SK-N-SH (cell line): ENCODE measurements at regions not wholly inside any gene's neighbourhood (a gene's known extent, or its start where the extent isn't known, plus 50 kb on each side); places are given as distances from the start of the nearest gene placed in this dataset.

Experiments
- CTCF ChIA-PET: fragments of 300-600, 350-600 bp; formaldehyde crosslinking; extraction: SDS; loops from one replicate; lab custom pipeline; 2021; lab: Yijun Ruan, JAX
- POLR2A ChIA-PET: fragments of 350-600 bp; sonication (Branson Sonifier 250); formaldehyde crosslinking; extraction: SDS; loops from one replicate; lab custom pipeline; 2020; ENCODE audit warnings: antibody characterized with exemption, inconsistent platforms; lab: Yijun Ruan, JAX
- DNase-seq: peaks from one replicate; pipeline ENCODE4 v3.0.0; 2012
- H2AFZ ChIP-seq: fragments of 200-600 bp; sonication (generic); 2 replicates; pipeline ENCODE4 v1.8.1; 2016; ENCODE audit warnings: antibody characterized with exemption, mild to moderate bottlenecking, low read depth
- H3F3A ChIP-seq: fragments of 200-600 bp; sonication (generic); replicated peaks from 2 replicates; pipeline ENCODE3; 2016; ENCODE audit warnings: antibody characterized with exemption, mild to moderate bottlenecking; ENCODE audit not compliant: insufficient read depth
- H3K27ac ChIP-seq, 2 experiments: fragments of 200-500 bp in 1 of 2; fragments of 200-600 bp in 1 of 2; sonication (Bioruptor generic) in 1 of 2; sonication (generic), shearing (Covaris generic) in 1 of 2; 2 replicates each; pipeline versions ENCODE4 v1.5.1 to v1.6.1; 2014 to 2016; ENCODE audit warnings: low read depth in 2 of 2, inconsistent platforms in 1 of 2, low read length in 1 of 2, mild to moderate bottlenecking in 1 of 2, mixed read lengths in 1 of 2
- H3K27me3 ChIP-seq: fragments of 200-600 bp; sonication (generic), shearing (Covaris generic); 2 replicates; pipeline ENCODE4 v1.6.1; 2016; ENCODE audit warnings: mixed run types; ENCODE audit not compliant: insufficient read depth
- H3K36me3 ChIP-seq, 2 experiments: fragments of 200-500 bp in 1 of 2; fragments of 200-600 bp in 1 of 2; sonication (Bioruptor generic) in 1 of 2; sonication (generic) in 1 of 2; replicated peaks in 1 of 2; 2 replicates each; pipeline versions ENCODE3 to v1.5.1; 2014 to 2016; ENCODE audit warnings: low read length in 1 of 2, mild to moderate bottlenecking in 1 of 2; ENCODE audit not compliant: insufficient read depth in 2 of 2, control insufficient read depth in 1 of 2
- H3K4me1 ChIP-seq, 2 experiments: fragments of 200-500 bp in 1 of 2; fragments of 200-600 bp in 1 of 2; sonication (Bioruptor generic) in 1 of 2; sonication (generic), shearing (Covaris generic) in 1 of 2; 2 replicates each; pipeline versions ENCODE4 v1.5.1 to v1.6.1; 2014 to 2016; ENCODE audit warnings: low read depth in 1 of 2, low read length in 1 of 2, mixed run types in 1 of 2; ENCODE audit not compliant: insufficient read depth in 2 of 2, control insufficient read depth in 1 of 2
- H3K4me2 ChIP-seq: fragments of 200-600 bp; sonication (generic), shearing (Covaris generic); 2 replicates; pipeline ENCODE4 v1.6.1; 2017; ENCODE audit warnings: mixed run types
- H3K4me3 ChIP-seq, 2 experiments: fragments of 200-500 bp in 1 of 2; fragments of 200-600 bp in 1 of 2; sonication (Bioruptor generic) in 1 of 2; sonication (generic), shearing (Covaris generic) in 1 of 2; 2 replicates each; pipeline versions ENCODE4 v1.5.1 to v1.8.1; 2014 to 2016; ENCODE audit warnings: low read depth in 2 of 2, inconsistent platforms in 1 of 2, low read length in 1 of 2, mild to moderate bottlenecking in 1 of 2, mixed read lengths in 1 of 2, moderate library complexity in 1 of 2
- H3K79me2 ChIP-seq: fragments of 200-600 bp; sonication (generic); 2 replicates; pipeline ENCODE4 v1.8.1; 2017; ENCODE audit warnings: mild to moderate bottlenecking; ENCODE audit not compliant: insufficient read depth
- H3K9ac ChIP-seq: fragments of 200-600 bp; sonication (generic); 2 replicates; pipeline ENCODE4 v1.6.1; 2017; ENCODE audit warnings: mixed run types
- H3K9me2 ChIP-seq: fragments of 200-600 bp; sonication (generic); 2 replicates; pipeline ENCODE4 v1.6.1; 2017; ENCODE audit warnings: mixed run types
- H3K9me3 ChIP-seq: fragments of 200-600 bp; sonication (generic); 2 replicates; pipeline ENCODE4 v1.6.1; 2017; ENCODE audit warnings: mixed run types, mild to moderate bottlenecking, moderate library complexity
- H4K20me1 ChIP-seq: fragments of 200-600 bp; sonication (generic); 2 replicates; pipeline ENCODE4 v1.6.1; 2017; ENCODE audit warnings: mild to moderate bottlenecking, mixed run types; ENCODE audit not compliant: insufficient read depth
- CHD2 ChIP-seq: fragments of 150-350 bp; IDR thresholded peaks from 2 replicates; pipeline ENCODE4 v1.6.1; 2018; ENCODE audit warnings: low read length; ENCODE audit not compliant: partially characterized antibody
- ELF1 ChIP-seq: IDR thresholded peaks from 2 replicates; pipeline ENCODE4 v1.4.0; 2012
- EZH2phosphoT487 ChIP-seq: fragments of 200-600 bp; sonication (generic); IDR thresholded peaks from 2 replicates; pipeline ENCODE4 v1.6.1; 2017; ENCODE audit warnings: low read depth, mixed run types, mild to moderate bottlenecking, antibody characterized with exemption, moderate library complexity, borderline replicate concordance
- FOSL2 ChIP-seq: IDR thresholded peaks from 2 replicates; pipeline ENCODE4 v1.4.0; 2012; ENCODE audit warnings: low read depth, mild to moderate bottlenecking, moderate library complexity, borderline replicate concordance
- GABPA ChIP-seq: IDR thresholded peaks from 2 replicates; pipeline ENCODE4 v1.4.0; 2012; ENCODE audit warnings: low read depth, mild to moderate bottlenecking
- GATA2 ChIP-seq: sonication (generic); formaldehyde crosslinking; IDR thresholded peaks from 2 replicates; pipeline ENCODE4 v1.5.0; 2020; ENCODE audit warnings: mild to moderate bottlenecking, missing genetic modification reagents
- IRF3 ChIP-seq: fragments of 150-350 bp; IDR thresholded peaks from 2 replicates; pipeline ENCODE4 v1.6.1; 2016; ENCODE audit warnings: mild to moderate bottlenecking, low read depth, low read length
- MAX ChIP-seq: IDR thresholded peaks from 2 replicates; pipeline ENCODE4 v1.4.0; 2012; ENCODE audit warnings: low read depth
- MXI1 ChIP-seq: IDR thresholded peaks from 2 replicates; pipeline ENCODE4 v1.6.1; 2012; ENCODE audit warnings: mild to moderate bottlenecking, low read depth, low read length, improper control_type of control experiment
- NFIC ChIP-seq: IDR thresholded peaks from 2 replicates; pipeline ENCODE4 v1.4.0; 2012; ENCODE audit warnings: borderline replicate concordance
- NRF1 ChIP-seq: IDR thresholded peaks from 2 replicates; pipeline ENCODE4 v1.6.1; 2012; ENCODE audit warnings: low read depth, mild to moderate bottlenecking, low read length
- RCOR1 ChIP-seq: fragments of 150-350 bp; IDR thresholded peaks from 2 replicates; pipeline ENCODE4 v1.6.1; 2017; ENCODE audit warnings: antibody characterized with exemption, low read length
- REST ChIP-seq: IDR thresholded peaks from 2 replicates; pipeline ENCODE4 v1.6.1; 2012; ENCODE audit warnings: mild to moderate bottlenecking, low read depth, low read length, moderate library complexity
- RFX5 ChIP-seq: IDR thresholded peaks from 2 replicates; pipeline ENCODE4 v1.6.1; 2012; ENCODE audit warnings: mild to moderate bottlenecking, improper control_type of control experiment, low read length
- SIN3A ChIP-seq: IDR thresholded peaks from 2 replicates; pipeline ENCODE4 v1.6.1; 2012; ENCODE audit warnings: low read depth, mild to moderate bottlenecking, low read length, moderate library complexity, borderline replicate concordance
- SMC3 ChIP-seq: IDR thresholded peaks from 2 replicates; pipeline ENCODE4 v1.6.1; 2012; ENCODE audit warnings: low read depth, low read length, improper control_type of control experiment
- TAF1 ChIP-seq: IDR thresholded peaks from 2 replicates; pipeline ENCODE4 v1.6.1; 2012; ENCODE audit warnings: low read depth, mild to moderate bottlenecking, low read length, moderate library complexity, borderline replicate concordance
- USF1 ChIP-seq: IDR thresholded peaks from 2 replicates; pipeline ENCODE4 v1.4.0; 2012; ENCODE audit warnings: low read depth, borderline replicate concordance
- YY1 ChIP-seq: IDR thresholded peaks from 2 replicates; pipeline ENCODE4 v1.4.0; 2012; ENCODE audit warnings: low read depth, mild to moderate bottlenecking
- ZBTB33 ChIP-seq: IDR thresholded peaks from 2 replicates; pipeline ENCODE4 v1.4.0; 2012; ENCODE audit warnings: low read depth, borderline replicate concordance
- WGBS: methylation state at CpG from one replicate; pipeline ENCODE4 v1.1.6; 2017; ENCODE audit warnings: low lambda C conversion rate; 5-methylcytosine and 5-hydroxymethylcytosine counted together

GRCh38 chr3:173306110-173306509, 91.4 kb upstream of the NLGN1 start:
- no peaks in the 10 kb centered on the region for H3K9me2 ChIP-seq
- no peak overlapping the region for H3K9ac ChIP-seq
- H2AFZ ChIP-seq, result no peak overlapping the region
- no peaks in the 10 kb centered on the region for H4K20me1 ChIP-seq
- no peaks in the 10 kb centered on the region for H3F3A ChIP-seq
- POLR2A ChIA-PET, result no interaction called here
- no peak for DNase-seq
- H3K36me3 ChIP-seq, result no peaks in the 10 kb centered on the region
- H3K79me2 ChIP-seq, result no peaks in the 10 kb centered on the region
- no peak overlapping the region for H3K4me2 ChIP-seq
- H3K4me1 ChIP-seq, result no peaks in the 10 kb centered on the region
- CTCF ChIA-PET, result no interaction called here
- H3K4me3 ChIP-seq, result no peak overlapping the region
- no peaks in the 10 kb centered on the region for H3K9me3 ChIP-seq
- no peaks in the 10 kb centered on the region for H3K27me3 ChIP-seq
- no peak overlapping the region for H3K27ac ChIP-seq
- TF ChIP-seq RFX5 (no peak), TAF1 (no peak), ZBTB33 (no peak), MAX (no peak), REST (no peak), RCOR1 (no peak), YY1 (no peak), FOSL2 (no peak), SIN3A (no peak), GABPA (no peak), IRF3 (no peak), NRF1 (no peak), NFIC (no peak), SMC3 (no peak), MXI1 (no peak), GATA2 (CRISPR knock-in tag) (no peak), CHD2 (no peak), ELF1 (no peak), USF1 (no peak), EZH2phosphoT487 (no peak)
- 32% methylated on average over 3 of the region's 3 CpGs for WGBS
